WERI-Rb-1 (cell line): ENCODE measurements at regions not wholly inside any gene's neighbourhood (a gene's known extent, or its start where the extent isn't known, plus 50 kb on each side); places are given as distances from the start of the nearest gene placed in this dataset.

Source experiments
- DNase-seq: peaks from one replicate; pipeline ENCODE4 v3.0.0-alpha.2; 2020
- H3K27ac ChIP-seq: fragments of 250-450 bp; sonication (Bioruptor Pico); 2 replicates; pipeline ENCODE4 v1.5.1; 2020; ENCODE audit warnings: mild to moderate bottlenecking, moderate library complexity
- H3K27me3 ChIP-seq: fragments of 250-450 bp; sonication (Bioruptor Pico); 2 replicates; pipeline ENCODE4 v1.5.1; 2021; ENCODE audit warnings: mild to moderate bottlenecking, low read depth, moderate library complexity; ENCODE audit not compliant: insufficient read depth, severe bottlenecking
- H3K36me3 ChIP-seq: fragments of 250-450 bp; sonication (Bioruptor Pico); 2 replicates; pipeline ENCODE4 v1.5.1; 2020; ENCODE audit warnings: mild to moderate bottlenecking, moderate library complexity
- H3K4me3 ChIP-seq: 2 replicates; pipeline ENCODE4 v1.5.1; 2011; ENCODE audit warnings: low read depth, mild to moderate bottlenecking, control low read depth, low read length
- H3K9me3 ChIP-seq: fragments of 250-450 bp; sonication (Bioruptor Pico); 2 replicates; pipeline ENCODE4 v1.5.1; 2021; ENCODE audit warnings: mild to moderate bottlenecking, moderate library complexity; ENCODE audit not compliant: severe bottlenecking
- TF ChIP-seq, protein P1 (sequence below): IDR thresholded peaks from 2 replicates; pipeline ENCODE4 v1.5.1; 2011; ENCODE audit warnings: low read depth, mild to moderate bottlenecking, control low read depth, inconsistent platforms, low read length

DNA sequence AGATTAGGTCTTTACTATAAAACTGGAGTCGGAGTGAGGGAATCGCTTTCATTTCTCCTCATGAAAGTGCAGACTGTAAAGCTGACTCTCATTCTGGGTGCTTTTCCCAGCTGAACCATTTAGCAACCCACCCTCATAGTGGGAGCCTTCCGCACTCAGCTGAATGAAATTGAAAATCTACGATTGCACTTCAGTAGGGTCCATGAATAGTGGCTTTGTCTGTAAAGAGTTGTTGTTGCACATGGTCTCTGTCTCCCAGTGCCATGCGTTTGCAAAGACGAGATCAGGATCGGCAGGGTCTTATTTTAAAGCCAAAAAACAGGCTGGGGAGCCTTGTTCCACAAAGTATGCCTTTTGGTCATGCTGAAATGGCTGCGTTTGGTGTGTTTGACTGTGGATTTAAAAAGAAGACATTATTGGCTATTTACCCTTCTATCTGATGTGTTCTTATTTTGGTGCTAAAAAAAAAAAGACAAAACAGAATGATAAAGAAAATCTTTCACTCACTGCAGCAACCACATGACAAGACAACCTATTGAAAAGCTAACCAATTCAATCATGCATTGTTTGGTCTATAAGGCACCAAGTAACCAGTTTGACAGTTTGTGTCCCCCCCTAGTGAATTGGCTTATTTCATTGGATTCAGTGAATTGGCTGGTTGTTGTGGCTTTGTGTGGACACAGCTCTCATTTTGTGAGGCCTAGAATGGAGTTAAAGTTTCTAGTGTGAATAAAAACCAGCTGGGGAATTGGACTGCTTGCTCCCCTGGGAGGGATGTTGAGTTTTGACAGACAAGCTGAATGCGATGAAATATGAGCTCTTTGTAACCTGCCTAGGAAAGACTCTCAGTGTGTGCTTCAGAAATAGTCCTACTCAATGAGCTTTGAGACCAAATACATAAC is 65.6 kb downstream of the ARHGAP35 start:
- Histone ChIP-seq H3K27me3 (no peaks in the 10 kb centered on the region), H3K9me3 (no peaks in the 10 kb centered on the region), H3K36me3 (peaks cover 19% of the 10 kb centered on the region), H3K27ac (no peak overlapping the region), H3K4me3 (no peak overlapping the region)
- TF ChIP-seq, protein P1, sequence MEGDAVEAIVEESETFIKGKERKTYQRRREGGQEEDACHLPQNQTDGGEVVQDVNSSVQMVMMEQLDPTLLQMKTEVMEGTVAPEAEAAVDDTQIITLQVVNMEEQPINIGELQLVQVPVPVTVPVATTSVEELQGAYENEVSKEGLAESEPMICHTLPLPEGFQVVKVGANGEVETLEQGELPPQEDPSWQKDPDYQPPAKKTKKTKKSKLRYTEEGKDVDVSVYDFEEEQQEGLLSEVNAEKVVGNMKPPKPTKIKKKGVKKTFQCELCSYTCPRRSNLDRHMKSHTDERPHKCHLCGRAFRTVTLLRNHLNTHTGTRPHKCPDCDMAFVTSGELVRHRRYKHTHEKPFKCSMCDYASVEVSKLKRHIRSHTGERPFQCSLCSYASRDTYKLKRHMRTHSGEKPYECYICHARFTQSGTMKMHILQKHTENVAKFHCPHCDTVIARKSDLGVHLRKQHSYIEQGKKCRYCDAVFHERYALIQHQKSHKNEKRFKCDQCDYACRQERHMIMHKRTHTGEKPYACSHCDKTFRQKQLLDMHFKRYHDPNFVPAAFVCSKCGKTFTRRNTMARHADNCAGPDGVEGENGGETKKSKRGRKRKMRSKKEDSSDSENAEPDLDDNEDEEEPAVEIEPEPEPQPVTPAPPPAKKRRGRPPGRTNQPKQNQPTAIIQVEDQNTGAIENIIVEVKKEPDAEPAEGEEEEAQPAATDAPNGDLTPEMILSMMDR: no peak
- DNase-seq: no peak

GRCh38 chr19:46927106-46927505 is 66.3 kb downstream of the ARHGAP35 start:
- DNase-seq: no peak
- Histone ChIP-seq H3K9me3 (no peaks in the 10 kb centered on the region), H3K4me3 (no peak overlapping the region), H3K27ac (no peak overlapping the region), H3K36me3 (peaks cover 12% of the 10 kb centered on the region), H3K27me3 (no peaks in the 10 kb centered on the region)
- TF ChIP-seq, protein P1: no peak

- TF ChIP-seq, protein P1: no peak
- Histone ChIP-seq H3K4me3 (no peak overlapping the region), H3K27ac (no peak overlapping the region), H3K27me3 (no peaks in the 10 kb centered on the region), H3K36me3 (peaks cover 5% of the 10 kb centered on the region), H3K9me3 (no peaks in the 10 kb centered on the region)
- DNase-seq: no peak
Observed at GRCh38 chr19:46927893-46928292, 67.1 kb downstream of the ARHGAP35 start.

DNA sequence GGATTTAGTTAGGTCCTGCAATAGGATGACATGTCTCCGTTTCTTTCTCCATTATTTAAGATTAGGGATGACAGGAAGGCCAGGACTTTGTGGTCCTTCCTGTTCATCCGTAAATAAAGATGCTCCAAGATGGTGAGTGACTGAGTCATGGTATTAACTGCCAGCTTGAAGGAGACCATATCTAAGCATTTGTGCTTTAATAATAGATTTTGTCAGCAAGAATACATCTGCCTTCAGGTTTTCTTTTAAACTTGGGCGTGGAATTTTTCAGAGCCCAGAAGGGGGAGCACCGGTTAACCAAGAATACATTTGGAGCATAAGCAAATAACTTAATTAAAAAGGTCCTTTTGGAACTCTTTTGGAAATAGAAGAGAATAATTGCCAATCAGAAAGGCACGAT is 68.2 kb downstream of the ARHGAP35 start:
- Histone ChIP-seq H3K27me3 (no peaks in the 10 kb centered on the region), H3K36me3 (peaks cover 5% of the 10 kb centered on the region), H3K4me3 (no peak overlapping the region), H3K9me3 (no peaks in the 10 kb centered on the region), H3K27ac (no peak overlapping the region)
- no peak for DNase-seq
- TF ChIP-seq, protein P1: no peak

GRCh38 chr19:46931202-46931601 is 70.4 kb downstream of the ARHGAP35 start:
- H3K4me3 ChIP-seq: no peak overlapping the region
- H3K36me3 ChIP-seq: no peaks in the 10 kb centered on the region
- TF ChIP-seq, protein P1: no peak
- no peaks in the 10 kb centered on the region for H3K9me3 ChIP-seq
- no peak overlapping the region for H3K27ac ChIP-seq
- no peak for DNase-seq
- no peaks in the 10 kb centered on the region for H3K27me3 ChIP-seq

DNA sequence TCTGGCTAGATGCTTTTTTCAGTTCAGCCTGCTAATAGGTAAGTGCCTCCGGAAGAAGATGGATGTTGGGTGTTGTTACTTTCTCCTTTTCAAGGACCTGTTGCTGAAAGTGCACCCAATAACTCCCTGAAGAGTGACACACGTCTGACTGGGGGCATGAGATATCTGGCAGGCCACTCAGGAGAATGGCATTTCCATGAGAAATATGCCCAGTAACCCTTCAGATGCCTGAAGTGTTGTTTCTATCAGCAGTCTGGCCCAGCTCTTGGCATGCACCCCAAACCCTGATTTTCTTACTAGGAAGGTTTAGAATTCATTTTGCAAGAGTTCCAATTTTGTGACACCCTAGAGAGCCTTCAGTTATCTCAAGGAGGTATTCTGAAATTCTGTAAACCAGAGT is 71.5 kb downstream of the ARHGAP35 start:
- no peaks in the 10 kb centered on the region for H3K27me3 ChIP-seq
- TF ChIP-seq, protein P1: no peak
- DNase-seq: no peak
- no peak overlapping the region for H3K4me3 ChIP-seq
- no peak overlapping the region for H3K27ac ChIP-seq
- no peaks in the 10 kb centered on the region for H3K9me3 ChIP-seq
- peaks cover 2% of the 10 kb centered on the region for H3K36me3 ChIP-seq
